ENCODE measurements at regions not wholly inside any gene's neighbourhood (a gene's known extent, or its start where the extent isn't known, plus 50 kb on each side); places are given as distances from the start of the nearest gene placed in this dataset.

- ATAC-seq (ENCODE audit: insufficient number of reproducible peaks, low FRiP score, low read depth) (no peak), DNase-seq (ENCODE audit: low spot score) (no peak)
- Histone ChIP-seq H3K4me3 (no peak overlapping the region), H3K4me1 (ENCODE audit: control insufficient read depth in 1 of 2, low read depth in 2 of 2) (no peaks in the 10 kb centered on the region), H3K27ac (no peak overlapping the region), H3K9me3 (no peaks in the 10 kb centered on the region), H3K27me3 (replicated peaks; ENCODE audit: insufficient read depth) (no peaks in the 10 kb centered on the region), H3K36me3 (no peaks in the 10 kb centered on the region)
- TF ChIP-seq, protein P1, sequence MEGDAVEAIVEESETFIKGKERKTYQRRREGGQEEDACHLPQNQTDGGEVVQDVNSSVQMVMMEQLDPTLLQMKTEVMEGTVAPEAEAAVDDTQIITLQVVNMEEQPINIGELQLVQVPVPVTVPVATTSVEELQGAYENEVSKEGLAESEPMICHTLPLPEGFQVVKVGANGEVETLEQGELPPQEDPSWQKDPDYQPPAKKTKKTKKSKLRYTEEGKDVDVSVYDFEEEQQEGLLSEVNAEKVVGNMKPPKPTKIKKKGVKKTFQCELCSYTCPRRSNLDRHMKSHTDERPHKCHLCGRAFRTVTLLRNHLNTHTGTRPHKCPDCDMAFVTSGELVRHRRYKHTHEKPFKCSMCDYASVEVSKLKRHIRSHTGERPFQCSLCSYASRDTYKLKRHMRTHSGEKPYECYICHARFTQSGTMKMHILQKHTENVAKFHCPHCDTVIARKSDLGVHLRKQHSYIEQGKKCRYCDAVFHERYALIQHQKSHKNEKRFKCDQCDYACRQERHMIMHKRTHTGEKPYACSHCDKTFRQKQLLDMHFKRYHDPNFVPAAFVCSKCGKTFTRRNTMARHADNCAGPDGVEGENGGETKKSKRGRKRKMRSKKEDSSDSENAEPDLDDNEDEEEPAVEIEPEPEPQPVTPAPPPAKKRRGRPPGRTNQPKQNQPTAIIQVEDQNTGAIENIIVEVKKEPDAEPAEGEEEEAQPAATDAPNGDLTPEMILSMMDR (IDR thresholded peaks at IDR 0.05): no peak
Observed at GRCh38 chr3:106692624-106693023, 684.6 kb upstream of the CCDC54 start.

DNA sequence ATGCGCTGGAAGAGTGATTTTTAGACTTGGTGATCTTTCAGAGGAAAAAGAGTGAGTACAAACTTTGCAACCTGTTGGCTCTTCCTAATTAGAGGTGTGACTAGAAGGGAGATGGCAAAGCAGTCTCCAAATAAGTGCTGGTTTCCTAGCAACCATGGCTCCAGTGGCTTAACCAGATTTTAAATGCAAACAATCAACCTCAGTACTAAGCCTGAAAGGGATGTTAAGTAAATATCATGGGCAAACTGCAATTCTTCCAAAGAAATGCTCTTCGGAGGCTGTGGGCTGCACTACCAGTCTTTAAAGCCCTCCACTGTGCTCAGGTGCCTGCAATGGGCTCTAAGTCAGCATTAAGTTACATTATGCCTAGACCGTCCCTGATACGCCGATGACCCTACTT is 678.1 kb upstream of the CCDC54 start:
- Histone ChIP-seq H3K4me1 (ENCODE audit: control insufficient read depth in 1 of 2, low read depth in 2 of 2) (no peaks in the 10 kb centered on the region), H3K27ac (no peak overlapping the region), H3K36me3 (no peaks in the 10 kb centered on the region), H3K9me3 (no peaks in the 10 kb centered on the region), H3K27me3 (replicated peaks; ENCODE audit: insufficient read depth) (no peaks in the 10 kb centered on the region), H3K4me3 (no peak overlapping the region)
- ATAC-seq (ENCODE audit: insufficient number of reproducible peaks, low FRiP score, low read depth) (no peak), DNase-seq (ENCODE audit: low spot score) (no peak)
- TF ChIP-seq, protein P1 (IDR thresholded peaks at IDR 0.05): no peak

- TF ChIP-seq, protein P1 (IDR thresholded peaks at IDR 0.05): no peak
- Histone ChIP-seq H3K4me3 (no peak overlapping the region), H3K27ac (no peak overlapping the region), H3K27me3 (replicated peaks; ENCODE audit: insufficient read depth) (no peaks in the 10 kb centered on the region), H3K9me3 (no peaks in the 10 kb centered on the region), H3K4me1 (ENCODE audit: control insufficient read depth in 1 of 2, low read depth in 2 of 2) (no peaks in the 10 kb centered on the region), H3K36me3 (no peaks in the 10 kb centered on the region)
- DNase-seq (ENCODE audit: low spot score): no peak
- no peak for ATAC-seq (ENCODE audit: insufficient number of reproducible peaks, low FRiP score, low read depth)
Observed at GRCh38 chr3:106700981-106701380, 676.3 kb upstream of the CCDC54 start.

DNA sequence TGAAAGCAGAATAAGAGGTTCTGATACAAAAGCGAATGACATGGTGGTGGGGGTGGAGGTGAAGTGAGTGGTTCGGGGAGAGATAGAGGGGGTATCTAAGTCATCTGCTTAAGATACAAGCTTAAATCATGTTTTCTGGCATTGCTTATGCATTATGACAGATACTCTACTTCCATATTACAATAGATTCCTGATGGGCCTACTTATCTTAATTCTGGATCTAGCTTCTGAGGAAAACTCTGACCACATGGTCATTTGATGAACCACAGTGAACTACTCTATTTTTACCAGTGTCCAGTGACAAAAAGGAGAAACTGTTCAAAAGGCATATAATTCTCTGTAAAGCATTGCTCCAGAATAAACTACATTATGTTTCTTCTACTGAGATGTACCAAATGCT is 673.7 kb upstream of the CCDC54 start:
- Histone ChIP-seq H3K9me3 (no peaks in the 10 kb centered on the region), H3K36me3 (no peaks in the 10 kb centered on the region)
- TF ChIP-seq, protein P1 (IDR thresholded peaks at IDR 0.05): no peak

DNA sequence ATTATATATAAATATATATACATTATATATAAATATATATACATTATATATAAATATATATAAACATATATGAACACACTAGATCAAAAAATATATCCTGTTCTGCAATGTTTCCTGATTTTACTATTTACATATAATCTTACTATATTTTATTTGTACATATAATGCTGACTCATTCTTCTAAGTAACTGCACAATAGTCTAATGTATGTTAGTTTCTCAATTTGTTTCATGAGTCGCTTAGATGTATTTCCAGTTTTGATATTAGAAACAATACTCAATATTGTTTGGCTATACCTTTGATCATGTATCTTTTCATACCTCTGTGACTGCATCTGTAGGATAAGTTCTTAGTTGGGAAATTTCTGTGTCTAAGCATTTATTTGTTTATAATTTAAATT is 669.9 kb upstream of the CCDC54 start:
- TF ChIP-seq, protein P1 (IDR thresholded peaks at IDR 0.05): no peak
- Histone ChIP-seq H3K27ac (no peak overlapping the region), H3K4me3 (no peak overlapping the region), H3K36me3 (no peaks in the 10 kb centered on the region), H3K9me3 (no peaks in the 10 kb centered on the region), H3K4me1 (ENCODE audit: control insufficient read depth in 1 of 2, low read depth in 2 of 2) (no peaks in the 10 kb centered on the region), H3K27me3 (replicated peaks; ENCODE audit: insufficient read depth) (no peaks in the 10 kb centered on the region)
- ATAC-seq (ENCODE audit: insufficient number of reproducible peaks, low FRiP score, low read depth): no peak
- no peak for DNase-seq (ENCODE audit: low spot score)

More for the DNA sequence above, 673.7 kb upstream of the CCDC54 start:
- ATAC-seq (ENCODE audit: insufficient number of reproducible peaks, low FRiP score, low read depth): no peak
- H3K4me1 ChIP-seq (ENCODE audit: control insufficient read depth in 1 of 2, low read depth in 2 of 2): no peaks in the 10 kb centered on the region
- DNase-seq (ENCODE audit: low spot score): no peak
- H3K4me3 ChIP-seq: no peak overlapping the region
- H3K27me3 ChIP-seq (replicated peaks; ENCODE audit: insufficient read depth): no peaks in the 10 kb centered on the region
- H3K27ac ChIP-seq: no peak overlapping the region
